HFF-Myc (cell line): ENCODE measurements at regions not wholly inside any gene's neighbourhood (a gene's known extent, or its start where the extent isn't known, plus 50 kb on each side); places are given as distances from the start of the nearest gene placed in this dataset.

Experiments used
- DNase-seq: peaks from one replicate; pipeline ENCODE4 v3.0.0-alpha.2; 2011; ENCODE audit warnings: low read depth; ENCODE audit errors: extremely low read depth
- H3K4me3 ChIP-seq: replicated peaks from 2 replicates; pipeline ENCODE4 v1.5.1; 2011; ENCODE audit warnings: low read depth, mild to moderate bottlenecking, control low read depth, low read length
- TF ChIP-seq, protein P1 (sequence below): IDR thresholded peaks from 2 replicates; pipeline ENCODE4 v1.5.1; 2012; ENCODE audit warnings: mild to moderate bottlenecking, low read depth, low read length, control low read depth; ENCODE audit errors: missing control alignments

DNA sequence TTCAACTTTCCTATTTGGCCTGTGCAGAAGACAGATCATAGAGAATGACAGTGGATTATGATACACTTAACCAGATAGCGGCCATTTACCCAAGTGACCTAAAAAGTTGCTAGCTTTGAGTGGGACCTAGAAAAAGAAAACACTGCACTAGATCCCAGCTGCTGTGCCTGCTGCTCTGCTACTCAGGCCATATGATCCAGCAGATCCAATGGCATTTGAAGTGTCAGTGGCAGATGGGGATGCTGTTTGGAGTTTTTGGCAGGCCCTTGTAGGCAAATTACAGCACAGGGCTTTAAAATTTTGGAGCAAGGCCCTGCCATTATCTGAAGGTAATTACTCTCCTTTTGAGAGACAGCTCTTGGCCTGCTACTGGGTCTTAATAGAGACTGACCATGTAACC, 74.0 kb upstream of the KCNE2 start:
- TF ChIP-seq, protein P1, sequence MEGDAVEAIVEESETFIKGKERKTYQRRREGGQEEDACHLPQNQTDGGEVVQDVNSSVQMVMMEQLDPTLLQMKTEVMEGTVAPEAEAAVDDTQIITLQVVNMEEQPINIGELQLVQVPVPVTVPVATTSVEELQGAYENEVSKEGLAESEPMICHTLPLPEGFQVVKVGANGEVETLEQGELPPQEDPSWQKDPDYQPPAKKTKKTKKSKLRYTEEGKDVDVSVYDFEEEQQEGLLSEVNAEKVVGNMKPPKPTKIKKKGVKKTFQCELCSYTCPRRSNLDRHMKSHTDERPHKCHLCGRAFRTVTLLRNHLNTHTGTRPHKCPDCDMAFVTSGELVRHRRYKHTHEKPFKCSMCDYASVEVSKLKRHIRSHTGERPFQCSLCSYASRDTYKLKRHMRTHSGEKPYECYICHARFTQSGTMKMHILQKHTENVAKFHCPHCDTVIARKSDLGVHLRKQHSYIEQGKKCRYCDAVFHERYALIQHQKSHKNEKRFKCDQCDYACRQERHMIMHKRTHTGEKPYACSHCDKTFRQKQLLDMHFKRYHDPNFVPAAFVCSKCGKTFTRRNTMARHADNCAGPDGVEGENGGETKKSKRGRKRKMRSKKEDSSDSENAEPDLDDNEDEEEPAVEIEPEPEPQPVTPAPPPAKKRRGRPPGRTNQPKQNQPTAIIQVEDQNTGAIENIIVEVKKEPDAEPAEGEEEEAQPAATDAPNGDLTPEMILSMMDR: no peak
- no peak overlapping the region for H3K4me3 ChIP-seq
- no peak for DNase-seq

DNA sequence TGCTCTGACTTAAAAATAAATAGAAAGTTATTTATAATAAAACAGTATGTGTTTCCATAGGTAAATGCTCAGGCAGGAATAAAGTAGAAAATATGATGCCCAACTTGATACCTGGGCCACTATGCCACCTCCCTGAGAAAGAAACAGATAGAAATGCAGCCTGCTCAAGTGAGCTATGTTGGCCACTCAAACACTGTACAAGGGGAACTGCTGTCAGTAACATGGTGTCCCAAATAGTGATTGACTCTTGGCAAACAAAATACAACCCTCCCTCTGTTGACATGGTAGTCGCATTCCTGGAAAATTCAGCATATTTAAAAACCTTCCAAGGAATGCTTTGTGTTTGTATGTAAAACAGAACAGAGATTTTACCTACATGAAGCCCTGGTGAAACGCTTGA, 66.9 kb upstream of the KCNE2 start:
- no peak overlapping the region for H3K4me3 ChIP-seq
- TF ChIP-seq, protein P1: no peak
- no peak for DNase-seq

DNA sequence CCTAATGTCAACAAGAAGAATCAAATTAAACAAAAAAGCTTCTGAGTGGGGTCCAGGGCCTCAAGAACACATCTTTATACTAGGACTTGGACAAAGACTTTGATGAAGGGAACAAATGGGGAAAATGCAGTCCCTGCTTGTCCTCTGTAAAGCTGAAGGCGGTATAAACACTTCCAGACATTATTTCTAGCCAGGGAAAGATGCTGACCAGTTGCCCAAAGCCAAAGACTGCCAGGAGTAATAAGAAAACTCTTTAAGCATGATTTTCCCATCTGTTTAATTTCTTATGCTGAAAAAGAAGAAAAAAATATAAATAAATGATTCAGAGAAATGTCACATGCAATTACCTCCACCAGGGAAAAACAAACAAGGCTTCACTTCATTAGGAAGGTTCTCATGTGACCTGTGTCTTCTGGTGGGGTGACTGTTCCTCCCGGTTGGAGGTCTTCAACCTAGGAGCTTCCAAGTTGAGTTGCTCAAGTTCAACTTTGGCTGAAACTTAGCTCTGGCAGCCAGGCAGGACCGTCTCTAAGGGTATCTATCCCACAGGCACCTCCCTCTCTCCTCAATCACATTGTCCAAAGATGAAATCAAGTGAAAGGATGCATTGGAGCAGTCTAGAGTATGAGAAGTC, 65.2 kb upstream of the KCNE2 start:
- H3K4me3 ChIP-seq: no peak overlapping the region
- DNase-seq: no peak
- TF ChIP-seq, protein P1: no peak

DNA sequence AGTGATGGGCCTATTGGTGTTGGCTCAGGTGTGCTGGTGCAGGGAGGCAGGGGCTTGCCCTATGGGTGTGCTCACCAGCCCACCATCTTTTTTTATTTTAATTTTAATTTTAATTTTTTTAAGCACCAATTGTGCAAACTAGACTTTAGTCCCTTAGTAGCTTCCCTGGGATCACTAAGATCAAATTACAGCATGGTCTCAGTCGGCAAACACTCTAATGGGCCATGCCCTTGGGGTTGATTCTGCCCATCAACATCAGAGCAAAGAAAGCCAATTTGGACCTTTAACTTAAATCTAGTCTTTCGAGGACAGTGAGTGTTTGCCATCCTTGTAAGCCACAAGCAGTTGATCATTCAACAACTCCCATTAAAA, 64.7 kb upstream of the KCNE2 start:
- H3K4me3 ChIP-seq: no peak overlapping the region
- TF ChIP-seq, protein P1: no peak
- no peak for DNase-seq

DNA sequence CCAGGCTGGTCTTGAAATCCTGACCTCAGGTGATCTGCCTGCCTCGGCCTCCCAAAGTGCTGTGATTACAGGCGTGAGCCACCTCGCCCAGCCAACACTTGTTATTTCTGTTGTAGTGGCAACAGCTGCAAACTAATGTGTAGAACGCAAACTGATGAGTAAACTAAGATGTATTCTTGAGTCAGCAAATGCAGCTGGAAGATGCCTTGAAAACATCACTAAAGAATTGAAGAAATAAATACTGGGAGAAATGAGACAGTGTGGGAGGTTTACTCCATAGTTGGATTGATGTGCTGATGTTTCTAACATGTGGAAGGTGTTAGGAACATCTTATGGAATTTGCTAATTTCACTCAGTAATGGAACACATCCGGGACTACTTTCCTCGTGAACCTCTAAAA, 61.3 kb upstream of the KCNE2 start:
- TF ChIP-seq, protein P1: no peak
- no peak overlapping the region for H3K4me3 ChIP-seq
- DNase-seq: no peak

DNA sequence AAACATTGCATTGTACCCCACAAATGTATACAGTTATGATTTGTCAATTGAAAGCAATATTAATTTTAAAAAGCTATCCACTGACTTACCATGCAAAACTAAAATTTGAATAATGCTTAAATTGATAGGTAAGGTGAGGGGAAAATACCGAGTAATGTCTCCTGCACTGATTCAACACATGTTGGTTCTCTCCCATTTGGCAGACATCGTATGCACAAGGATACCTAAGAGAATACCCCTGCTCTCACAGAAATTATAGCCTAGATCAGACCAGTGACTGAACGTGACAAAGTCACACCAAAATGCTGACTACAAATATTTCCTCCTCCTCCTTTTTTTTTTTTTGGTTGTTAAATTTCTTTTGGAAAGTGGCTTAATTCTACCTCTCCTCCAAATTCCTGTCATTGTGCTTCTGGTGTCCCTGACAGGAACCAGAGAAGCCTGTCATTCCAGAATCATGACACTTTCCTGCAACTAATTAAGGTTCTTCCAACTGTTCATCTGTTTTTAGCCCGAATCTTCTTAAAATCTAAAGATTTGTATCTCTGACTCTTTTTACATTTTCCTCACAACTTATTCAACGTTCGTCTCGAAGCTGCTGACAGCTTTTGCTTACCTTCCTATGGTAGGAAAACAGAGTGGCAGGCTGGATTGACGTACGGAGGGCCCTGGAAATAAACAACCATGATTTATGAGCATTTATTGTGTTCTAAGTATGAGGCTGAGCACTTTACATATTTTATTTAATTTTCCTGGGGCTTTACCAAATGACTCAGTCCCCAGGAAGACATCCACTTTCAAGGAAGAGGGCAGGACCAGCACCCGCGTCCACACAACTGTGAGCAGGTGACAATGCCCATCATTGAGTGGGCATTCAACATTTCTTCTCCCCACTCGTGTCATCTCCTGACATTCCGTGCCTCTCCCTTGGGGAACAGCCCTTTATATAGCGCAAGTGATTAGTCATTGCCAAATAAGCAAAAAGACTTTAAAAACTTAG, 57.9 kb upstream of the KCNE2 start:
- H3K4me3 ChIP-seq: no peak overlapping the region
- TF ChIP-seq, protein P1: no peak
- no peak for DNase-seq
